ENCODE measurements at regions not wholly inside any gene's neighbourhood (a gene's known extent, or its start where the extent isn't known, plus 50 kb on each side); places are given as distances from the start of the nearest gene placed in this dataset.

GRCh38 chr3:180359061-180359952 is 242.7 kb upstream of the TTC14 start:
- H3K27ac ChIP-seq (ENCODE audit: low read length) = no peak overlapping the region
- no peaks in the 10 kb centered on the region for H3K79me2 ChIP-seq (replicated peaks; ENCODE audit: insufficient read depth, low read length)
- no peak for TF ChIP-seq EZH2 (IDR thresholded peaks at IDR 0.05; ENCODE audit: borderline replicate concordance, insufficient read depth, low read length, poor library complexity, severe bottlenecking)
- no peak for TF ChIP-seq EP300 (conservative IDR thresholded peaks at IDR 0.05; ENCODE audit: poor library complexity, severe bottlenecking)
- no peaks in the 10 kb centered on the region for H3K36me3 ChIP-seq (ENCODE audit: insufficient read depth, low read length)
- H3K9me3 ChIP-seq (ENCODE audit: low read length) = no peaks in the 10 kb centered on the region
- no peak overlapping the region for H3K4me2 ChIP-seq (ENCODE audit: low read length)
- H4K20me1 ChIP-seq (ENCODE audit: insufficient read depth) = no peaks in the 10 kb centered on the region
- H3F3A ChIP-seq (ENCODE audit: insufficient read depth, low read length, poor library complexity, severe bottlenecking) = no peaks in the 10 kb centered on the region
- H3K9ac ChIP-seq (ENCODE audit: low read length) = no peak overlapping the region
- no peaks in the 10 kb centered on the region for H3K9me2 ChIP-seq (ENCODE audit: insufficient read depth, low read length)
- no peaks in the 10 kb centered on the region for H3K27me3 ChIP-seq (ENCODE audit: insufficient read depth, low read depth, low read length)
- H3K4me3 ChIP-seq (ENCODE audit: low read length) = no peak overlapping the region
- no peak overlapping the region for H2AFZ ChIP-seq (ENCODE audit: low read depth, low read length)

DNA sequence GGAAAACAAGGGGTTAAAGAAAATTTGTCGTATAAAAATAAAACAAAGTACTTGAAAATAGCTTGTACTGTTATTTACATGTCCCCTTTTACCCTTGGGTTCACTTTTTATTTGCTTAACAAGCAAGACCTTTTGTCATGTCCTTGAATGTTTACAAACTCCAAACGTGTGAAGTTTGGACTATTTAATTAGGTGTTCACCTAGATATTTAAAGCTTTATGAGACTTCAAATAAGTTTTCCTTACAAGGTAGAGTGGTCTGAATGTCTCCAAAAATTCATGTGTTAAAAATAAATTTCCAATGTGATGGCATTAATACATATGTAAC is 242.0 kb upstream of the TTC14 start:
- Histone ChIP-seq H3K9ac (ENCODE audit: low read length) (no peak overlapping the region), H3K4me2 (ENCODE audit: low read length) (no peak overlapping the region), H3K9me3 (ENCODE audit: low read length) (no peaks in the 10 kb centered on the region), H3K27me3 (ENCODE audit: insufficient read depth, low read depth, low read length) (no peaks in the 10 kb centered on the region), H3K4me3 (ENCODE audit: low read length) (no peak overlapping the region), H3F3A (ENCODE audit: insufficient read depth, low read length, poor library complexity, severe bottlenecking) (no peaks in the 10 kb centered on the region), H3K79me2 (replicated peaks; ENCODE audit: insufficient read depth, low read length) (no peaks in the 10 kb centered on the region), H4K20me1 (ENCODE audit: insufficient read depth) (no peaks in the 10 kb centered on the region), H3K27ac (ENCODE audit: low read length) (no peak overlapping the region), H3K36me3 (ENCODE audit: insufficient read depth, low read length) (no peaks in the 10 kb centered on the region), H3K9me2 (ENCODE audit: insufficient read depth, low read length) (no peaks in the 10 kb centered on the region), H2AFZ (ENCODE audit: low read depth, low read length) (no peak overlapping the region)
- TF ChIP-seq REST (IDR thresholded peaks at IDR 0.05; ENCODE audit: borderline replicate concordance) (no peak), CTCF (IDR thresholded peaks at IDR 0.05; ENCODE audit: poor library complexity, severe bottlenecking) (no peak), POLR2AphosphoS5 (IDR thresholded peaks at IDR 0.05) (no peak), RAD21 (conservative IDR thresholded peaks at IDR 0.05) (no peak), SMC3 (conservative IDR thresholded peaks at IDR 0.05; ENCODE audit: poor library complexity) (no peak), EP300 (conservative IDR thresholded peaks at IDR 0.05; ENCODE audit: poor library complexity, severe bottlenecking) (no peak), TAF1 (IDR thresholded peaks at IDR 0.05; ENCODE audit: low read depth) (no peak), EZH2 (IDR thresholded peaks at IDR 0.05; ENCODE audit: borderline replicate concordance, insufficient read depth, low read length, poor library complexity, severe bottlenecking) (no peak), MXI1 (conservative IDR thresholded peaks at IDR 0.05; ENCODE audit: poor library complexity, severe bottlenecking) (no peak)
